Nephron progenitor cell (in vitro differentiated cells): ENCODE measurements at regions not wholly inside any gene's neighbourhood (a gene's known extent, or its start where the extent isn't known, plus 50 kb on each side); places are given as distances from the start of the nearest gene placed in this dataset.

Experiments
- DNase-seq: peaks from one replicate; pipeline ENCODE4 v3.0.0; 2021
- H3K27ac Mint-ChIP-seq: 2 replicates; pipeline ENCODE4 v1.8.0; 2021; ENCODE audit warnings: mild to moderate bottlenecking, moderate library complexity, mixed read lengths
- H3K27me3 Mint-ChIP-seq: 2 replicates; pipeline ENCODE4 v1.8.0; 2021; ENCODE audit warnings: mild to moderate bottlenecking, low read depth, mixed read lengths; ENCODE audit not compliant: poor library complexity
- H3K36me3 Mint-ChIP-seq: 2 replicates; pipeline ENCODE4 v1.8.0; 2021; ENCODE audit warnings: low read depth, mixed read lengths
- H3K4me1 Mint-ChIP-seq: 2 replicates; pipeline ENCODE4 v1.8.0; 2021; ENCODE audit warnings: mixed read lengths
- H3K4me3 Mint-ChIP-seq: 2 replicates; pipeline ENCODE4 v1.8.0; 2021; ENCODE audit warnings: mild to moderate bottlenecking, moderate library complexity, mixed read lengths
- H3K9me3 Mint-ChIP-seq: 2 replicates; pipeline ENCODE4 v1.8.0; 2021; ENCODE audit warnings: mild to moderate bottlenecking, moderate library complexity, mixed read lengths
- TF ChIP-seq, protein P1 (sequence below): fragments of 200-600 bp; sonication (generic); IDR thresholded peaks from 2 replicates; pipeline ENCODE4 v1.5.0; 2021; ENCODE audit warnings: antibody characterized with exemption

DNA sequence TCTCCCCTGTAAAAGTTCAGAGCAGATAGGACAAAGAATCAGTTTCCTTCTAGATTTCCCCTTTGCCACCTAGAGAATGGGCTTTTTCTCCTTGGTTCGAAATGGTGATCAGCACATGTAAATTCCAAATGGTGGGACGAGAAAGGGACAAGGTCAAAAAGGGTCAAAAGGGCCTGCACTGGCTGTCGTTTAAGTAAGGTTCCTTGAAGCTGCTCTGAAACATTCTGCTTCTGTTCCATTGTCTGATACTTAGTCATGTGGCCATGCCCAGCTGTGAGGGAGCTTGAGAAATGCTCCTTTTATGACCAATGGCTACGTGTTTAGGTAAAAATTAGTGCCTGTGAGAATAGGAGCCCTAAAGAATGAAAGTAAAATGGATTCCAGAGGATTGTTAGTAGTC lies 165.9 kb upstream of the CENPE start:
- Mint-ChIP-seq H3K27me3 (no peaks in the 10 kb centered on the region), H3K9me3 (peaks cover 31% of the 10 kb centered on the region), H3K27ac (no peak overlapping the region), H3K36me3 (peaks cover 8% of the 10 kb centered on the region), H3K4me3 (no peak overlapping the region), H3K4me1 (no peaks in the 10 kb centered on the region)
- no peak for DNase-seq
- TF ChIP-seq, protein P1, sequence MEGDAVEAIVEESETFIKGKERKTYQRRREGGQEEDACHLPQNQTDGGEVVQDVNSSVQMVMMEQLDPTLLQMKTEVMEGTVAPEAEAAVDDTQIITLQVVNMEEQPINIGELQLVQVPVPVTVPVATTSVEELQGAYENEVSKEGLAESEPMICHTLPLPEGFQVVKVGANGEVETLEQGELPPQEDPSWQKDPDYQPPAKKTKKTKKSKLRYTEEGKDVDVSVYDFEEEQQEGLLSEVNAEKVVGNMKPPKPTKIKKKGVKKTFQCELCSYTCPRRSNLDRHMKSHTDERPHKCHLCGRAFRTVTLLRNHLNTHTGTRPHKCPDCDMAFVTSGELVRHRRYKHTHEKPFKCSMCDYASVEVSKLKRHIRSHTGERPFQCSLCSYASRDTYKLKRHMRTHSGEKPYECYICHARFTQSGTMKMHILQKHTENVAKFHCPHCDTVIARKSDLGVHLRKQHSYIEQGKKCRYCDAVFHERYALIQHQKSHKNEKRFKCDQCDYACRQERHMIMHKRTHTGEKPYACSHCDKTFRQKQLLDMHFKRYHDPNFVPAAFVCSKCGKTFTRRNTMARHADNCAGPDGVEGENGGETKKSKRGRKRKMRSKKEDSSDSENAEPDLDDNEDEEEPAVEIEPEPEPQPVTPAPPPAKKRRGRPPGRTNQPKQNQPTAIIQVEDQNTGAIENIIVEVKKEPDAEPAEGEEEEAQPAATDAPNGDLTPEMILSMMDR, result no peak

DNA sequence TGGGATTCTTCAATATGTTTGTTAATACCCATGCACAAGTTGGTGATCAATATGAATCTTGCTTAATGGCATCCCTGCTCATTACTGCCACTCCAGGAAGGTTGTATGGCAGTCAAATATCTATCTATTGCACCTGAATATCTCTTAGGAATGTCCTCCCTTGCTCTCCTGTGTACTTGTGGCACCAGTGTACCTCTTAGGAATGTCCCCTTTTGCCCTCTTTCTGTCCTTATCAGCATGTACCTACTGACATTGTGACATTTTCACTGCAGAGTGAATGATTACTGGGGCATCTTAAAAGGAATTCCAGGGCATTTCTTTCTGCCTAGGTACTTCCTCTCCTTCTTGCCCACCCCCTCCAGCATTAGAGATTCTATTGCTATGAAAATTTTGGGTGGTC lies 163.8 kb upstream of the CENPE start:
- Mint-ChIP-seq H3K27ac (no peak overlapping the region), H3K36me3 (peaks cover 10% of the 10 kb centered on the region), H3K4me1 (no peaks in the 10 kb centered on the region), H3K9me3 (peaks cover 39% of the 10 kb centered on the region), H3K27me3 (no peaks in the 10 kb centered on the region), H3K4me3 (no peak overlapping the region)
- TF ChIP-seq, protein P1, result no peak
- no peak for DNase-seq

DNA sequence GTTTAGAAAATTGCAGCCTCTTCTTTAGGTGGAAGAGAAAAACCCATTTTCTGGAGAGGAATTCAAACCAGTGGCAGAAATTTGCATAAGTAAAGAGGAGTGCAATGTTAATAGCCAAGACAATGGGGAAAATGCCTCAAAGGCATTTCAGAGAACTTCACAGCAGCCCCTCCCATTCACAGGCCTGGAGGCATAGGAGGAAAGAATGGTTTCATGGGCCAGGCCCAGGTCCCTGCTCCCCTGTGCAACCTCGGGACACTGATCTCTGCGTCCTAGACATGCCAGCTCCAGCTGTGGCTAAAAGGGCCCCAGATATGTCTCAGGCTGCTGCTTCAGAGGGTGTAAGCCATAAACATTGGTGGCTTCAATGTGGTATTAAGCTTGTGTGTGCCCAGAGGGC lies 161.8 kb upstream of the CENPE start:
- no peaks in the 10 kb centered on the region for H3K27me3 Mint-ChIP-seq
- TF ChIP-seq, protein P1, result no peak
- H3K36me3 Mint-ChIP-seq, result peaks cover 10% of the 10 kb centered on the region
- no peak overlapping the region for H3K27ac Mint-ChIP-seq
- H3K9me3 Mint-ChIP-seq, result peaks cover 39% of the 10 kb centered on the region
- H3K4me1 Mint-ChIP-seq, result no peaks in the 10 kb centered on the region
- DNase-seq, result no peak
- no peak overlapping the region for H3K4me3 Mint-ChIP-seq

DNA sequence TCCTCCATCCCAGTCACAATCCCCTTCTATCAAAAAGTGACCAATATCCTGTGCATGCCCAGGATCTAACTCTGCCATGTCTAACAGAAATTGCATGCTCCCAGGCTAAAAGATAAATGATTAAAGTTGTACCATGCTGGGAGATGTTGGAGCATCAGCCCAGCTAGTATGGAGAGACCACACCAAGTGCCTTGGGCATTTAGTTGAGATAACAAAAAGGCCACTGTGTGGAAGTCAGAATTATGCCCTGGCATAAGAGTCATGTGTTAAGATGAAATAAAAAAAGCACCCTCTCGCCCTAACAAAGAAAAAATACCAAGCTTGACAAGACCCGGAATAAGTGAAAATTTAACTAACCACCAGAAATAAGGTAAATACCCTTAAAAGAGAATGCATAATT lies 155.9 kb upstream of the CENPE start:
- no peak for DNase-seq
- H3K4me3 Mint-ChIP-seq, result no peak overlapping the region
- TF ChIP-seq, protein P1, result no peak
- H3K36me3 Mint-ChIP-seq, result peaks cover under 1% of the 10 kb centered on the region
- no peaks in the 10 kb centered on the region for H3K4me1 Mint-ChIP-seq
- H3K27ac Mint-ChIP-seq, result no peak overlapping the region
- H3K27me3 Mint-ChIP-seq, result no peaks in the 10 kb centered on the region
- peaks cover 7% of the 10 kb centered on the region for H3K9me3 Mint-ChIP-seq

DNA sequence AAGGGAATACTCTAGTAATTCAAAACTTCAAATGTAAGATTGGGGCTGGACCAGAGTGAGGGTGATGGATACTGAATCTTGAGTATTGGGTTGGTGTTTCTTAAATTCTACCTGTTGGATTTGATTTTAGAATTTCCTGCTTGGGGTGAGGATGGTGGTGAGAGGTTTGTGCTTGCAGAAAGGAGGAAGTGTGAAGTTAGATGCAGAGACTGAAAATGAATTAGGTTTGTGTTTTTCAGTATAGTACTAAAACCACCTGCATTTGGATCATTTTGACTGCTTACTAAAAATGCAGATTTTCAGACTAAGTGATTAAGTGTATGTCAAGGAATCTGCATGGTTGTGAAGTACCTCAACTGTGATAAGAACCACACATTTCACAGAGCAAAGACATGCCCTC lies 131.5 kb upstream of the CENPE start:
- H3K27me3 Mint-ChIP-seq, result no peaks in the 10 kb centered on the region
- H3K36me3 Mint-ChIP-seq, result no peaks in the 10 kb centered on the region
- no peak for DNase-seq
- no peaks in the 10 kb centered on the region for H3K4me1 Mint-ChIP-seq
- TF ChIP-seq, protein P1, result no peak
- no peaks in the 10 kb centered on the region for H3K9me3 Mint-ChIP-seq
- no peak overlapping the region for H3K4me3 Mint-ChIP-seq
- no peak overlapping the region for H3K27ac Mint-ChIP-seq

DNA sequence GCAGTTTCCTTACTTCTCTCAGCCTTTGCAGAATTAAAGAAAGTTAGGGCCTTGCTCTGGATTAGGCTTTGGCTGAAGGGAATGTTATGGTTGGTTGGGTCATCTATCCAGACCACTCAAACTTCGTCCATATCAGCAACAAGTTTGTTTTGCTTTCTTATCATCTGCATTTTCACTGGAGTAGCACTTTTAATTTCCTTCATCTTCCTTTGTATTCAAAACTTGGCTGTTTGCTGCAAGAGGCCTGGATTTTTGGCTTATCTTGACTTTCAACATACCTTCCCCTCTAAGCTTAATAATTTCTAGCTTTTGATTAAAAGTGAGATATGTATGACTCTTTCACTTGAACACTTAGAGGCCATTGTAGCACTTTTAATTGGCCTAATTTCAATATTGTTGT lies 126.7 kb upstream of the CENPE start:
- H3K36me3 Mint-ChIP-seq, result no peaks in the 10 kb centered on the region
- H3K9me3 Mint-ChIP-seq, result no peaks in the 10 kb centered on the region
- peaks cover 4% of the 10 kb centered on the region for H3K4me1 Mint-ChIP-seq
- no peak overlapping the region for H3K27ac Mint-ChIP-seq
- no peaks in the 10 kb centered on the region for H3K27me3 Mint-ChIP-seq
- H3K4me3 Mint-ChIP-seq, result no peak overlapping the region
- no peak for DNase-seq
- TF ChIP-seq, protein P1, result no peak
